HepG2 (cell line): ENCODE measurements at regions not wholly inside any gene's neighbourhood (a gene's known extent, or its start where the extent isn't known, plus 50 kb on each side); places are given as distances from the start of the nearest gene placed in this dataset.

ENCODE experiments used
- CREM ChIP-seq, 2 experiments: sonication (generic) in 1 of 2; formaldehyde crosslinking in 1 of 2; IDR thresholded peaks; 2 replicates each; pipeline versions ENCODE4 v1.4.0 to v1.6.1; 2016 to 2020; ENCODE audit warnings: antibody characterized with exemption in 1 of 2, mild to moderate bottlenecking in 1 of 2, missing genetic modification reagents in 1 of 2
- ELF3 ChIP-seq: IDR thresholded peaks from 2 replicates; pipeline ENCODE4 v1.6.1; 2016; ENCODE audit warnings: missing genetic modification reagents, missing compliant biosample characterization
- ETV5 ChIP-seq: IDR thresholded peaks from 2 replicates; pipeline ENCODE4 v1.6.1; 2018; ENCODE audit warnings: missing biosample characterization, missing genetic modification reagents, inconsistent platforms, borderline replicate concordance
- FOXA1 ChIP-seq, 2 experiments: fragments of 450-650 bp in 1 of 2; sonication (generic) in 1 of 2; formaldehyde crosslinking in 1 of 2; IDR thresholded peaks; 2 replicates each; pipeline versions ENCODE4 v1.4.0 to v1.6.1; 2016 to 2020; ENCODE audit warnings: missing genetic modification reagents in 1 of 2
- FOXA3 ChIP-seq: IDR thresholded peaks from 2 replicates; pipeline ENCODE4 v1.6.1; 2016; ENCODE audit warnings: missing genetic modification reagents, missing compliant biosample characterization
- GATAD2A ChIP-seq: IDR thresholded peaks from 2 replicates; pipeline ENCODE4 v1.6.1; 2016
- HNF4G ChIP-seq, 2 experiments: sonication (generic) in 1 of 2; formaldehyde crosslinking in 1 of 2; IDR thresholded peaks; 2 replicates each; pipeline versions ENCODE4 v1.4.0 to v1.6.1; 2011 to 2020; ENCODE audit warnings: borderline replicate concordance in 2 of 2, low read depth in 2 of 2, mild to moderate bottlenecking in 2 of 2, low read length in 1 of 2, missing genetic modification reagents in 1 of 2, moderate library complexity in 1 of 2
- KAT7 ChIP-seq: IDR thresholded peaks from 2 replicates; pipeline ENCODE4 v1.6.1; 2018; ENCODE audit warnings: borderline replicate concordance, missing compliant biosample characterization
- KLF13 ChIP-seq: sonication (generic); formaldehyde crosslinking; IDR thresholded peaks from 2 replicates; pipeline ENCODE4 v1.4.0; 2020; ENCODE audit warnings: mild to moderate bottlenecking, missing genetic modification reagents
- ONECUT2 ChIP-seq: sonication (generic); formaldehyde crosslinking; IDR thresholded peaks from 2 replicates; pipeline ENCODE4 v1.4.0; 2020; ENCODE audit warnings: missing genetic modification reagents
- RAD21 ChIP-seq: fragments of 450-650 bp; formaldehyde crosslinking; IDR thresholded peaks from 2 replicates; pipeline ENCODE4 v1.5.0; 2020; ENCODE audit warnings: mild to moderate bottlenecking
- RXRB ChIP-seq: IDR thresholded peaks from 2 replicates; pipeline ENCODE4 v1.6.1; 2016; ENCODE audit warnings: borderline replicate concordance, missing genetic modification reagents, missing compliant biosample characterization
- SMAD1 ChIP-seq: sonication (generic); formaldehyde crosslinking; IDR thresholded peaks from 2 replicates; pipeline ENCODE4 v1.4.0; 2020; ENCODE audit warnings: missing genetic modification reagents, low read depth, mild to moderate bottlenecking, borderline replicate concordance
- SMC3 ChIP-seq: IDR thresholded peaks from 2 replicates; pipeline ENCODE4 v1.6.1; 2011; ENCODE audit warnings: low read length, improper control_type of control experiment
- ZNF337 ChIP-seq: sonication (generic); formaldehyde crosslinking; IDR thresholded peaks from 2 replicates; pipeline ENCODE4 v1.5.1; 2020; ENCODE audit warnings: missing genetic modification reagents, low read depth, mild to moderate bottlenecking, borderline replicate concordance
- TF ChIP-seq, protein P1 (sequence below): sonication (generic); formaldehyde crosslinking; IDR thresholded peaks from 2 replicates; pipeline ENCODE4 v1.4.0; 2020; ENCODE audit warnings: low read depth, mild to moderate bottlenecking, missing genetic modification reagents
- TF ChIP-seq, protein P2 (sequence below): IDR thresholded peaks from 2 replicates; pipeline ENCODE4 v1.6.1; 2018; ENCODE audit warnings: missing genetic modification reagents, mild to moderate bottlenecking, missing compliant biosample characterization
- TF ChIP-seq, protein P3 (sequence below): sonication (generic); formaldehyde crosslinking; IDR thresholded peaks from 2 replicates; pipeline ENCODE4 v1.4.0; 2020; ENCODE audit warnings: missing genetic modification reagents, mild to moderate bottlenecking, borderline replicate concordance
- TF ChIP-seq, protein P4 (sequence below): fragments of 450-650 bp; IDR thresholded peaks from 2 replicates; pipeline ENCODE4 v1.6.1; 2016
- TF ChIP-seq, protein P5 (sequence below): sonication (generic); formaldehyde crosslinking; IDR thresholded peaks from 2 replicates; pipeline ENCODE4 v1.4.0; 2020; ENCODE audit warnings: missing genetic modification reagents

DNA sequence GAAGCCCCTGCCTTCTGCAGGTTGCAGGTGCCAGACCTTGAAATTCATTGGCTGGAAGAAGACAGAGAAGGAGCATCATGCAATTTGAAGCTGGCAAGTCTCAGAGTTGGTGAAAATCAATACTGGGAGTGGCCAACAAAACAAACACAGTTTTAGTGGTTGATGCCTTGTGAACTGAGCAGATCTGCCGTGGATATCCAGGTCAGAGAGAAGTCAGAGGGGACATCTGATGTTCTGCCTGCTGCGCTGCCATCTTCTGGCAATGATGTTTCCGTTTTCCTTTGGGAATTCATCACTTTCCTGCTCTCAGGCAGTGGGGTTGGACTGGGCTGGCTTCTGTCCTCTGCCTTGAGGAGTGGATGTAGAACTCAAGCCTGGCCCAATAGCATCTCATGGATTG, 132.0 kb downstream of the RPS24 start (continued):
- TF ChIP-seq, protein P1, sequence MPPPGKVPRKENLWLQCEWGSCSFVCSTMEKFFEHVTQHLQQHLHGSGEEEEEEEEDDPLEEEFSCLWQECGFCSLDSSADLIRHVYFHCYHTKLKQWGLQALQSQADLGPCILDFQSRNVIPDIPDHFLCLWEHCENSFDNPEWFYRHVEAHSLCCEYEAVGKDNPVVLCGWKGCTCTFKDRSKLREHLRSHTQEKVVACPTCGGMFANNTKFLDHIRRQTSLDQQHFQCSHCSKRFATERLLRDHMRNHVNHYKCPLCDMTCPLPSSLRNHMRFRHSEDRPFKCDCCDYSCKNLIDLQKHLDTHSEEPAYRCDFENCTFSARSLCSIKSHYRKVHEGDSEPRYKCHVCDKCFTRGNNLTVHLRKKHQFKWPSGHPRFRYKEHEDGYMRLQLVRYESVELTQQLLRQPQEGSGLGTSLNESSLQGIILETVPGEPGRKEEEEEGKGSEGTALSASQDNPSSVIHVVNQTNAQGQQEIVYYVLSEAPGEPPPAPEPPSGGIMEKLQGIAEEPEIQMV (CRISPR knock-in tag), result no peak
- TF ChIP-seq, protein P2, sequence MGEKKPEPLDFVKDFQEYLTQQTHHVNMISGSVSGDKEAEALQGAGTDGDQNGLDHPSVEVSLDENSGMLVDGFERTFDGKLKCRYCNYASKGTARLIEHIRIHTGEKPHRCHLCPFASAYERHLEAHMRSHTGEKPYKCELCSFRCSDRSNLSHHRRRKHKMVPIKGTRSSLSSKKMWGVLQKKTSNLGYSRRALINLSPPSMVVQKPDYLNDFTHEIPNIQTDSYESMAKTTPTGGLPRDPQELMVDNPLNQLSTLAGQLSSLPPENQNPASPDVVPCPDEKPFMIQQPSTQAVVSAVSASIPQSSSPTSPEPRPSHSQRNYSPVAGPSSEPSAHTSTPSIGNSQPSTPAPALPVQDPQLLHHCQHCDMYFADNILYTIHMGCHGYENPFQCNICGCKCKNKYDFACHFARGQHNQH (CRISPR knock-in tag), result no peak
- no peak for TF ChIP-seq ZNF337 (CRISPR knock-in tag)
- no peak for TF ChIP-seq CREM (IDR thresholded peaks at IDR 0.05)
- TF ChIP-seq CREM (CRISPR knock-in tag; IDR thresholded peaks at IDR 0.05), result no peak
- 0 out of 2 replicates have a peak, but pooled peaks have one; percentile 17 for TF ChIP-seq RXRB (CRISPR knock-in tag)
- 0 out of 2 replicates have a peak, but pooled peaks have one; percentile 30 for TF ChIP-seq ELF3 (CRISPR knock-in tag)
- TF ChIP-seq, protein P3, sequence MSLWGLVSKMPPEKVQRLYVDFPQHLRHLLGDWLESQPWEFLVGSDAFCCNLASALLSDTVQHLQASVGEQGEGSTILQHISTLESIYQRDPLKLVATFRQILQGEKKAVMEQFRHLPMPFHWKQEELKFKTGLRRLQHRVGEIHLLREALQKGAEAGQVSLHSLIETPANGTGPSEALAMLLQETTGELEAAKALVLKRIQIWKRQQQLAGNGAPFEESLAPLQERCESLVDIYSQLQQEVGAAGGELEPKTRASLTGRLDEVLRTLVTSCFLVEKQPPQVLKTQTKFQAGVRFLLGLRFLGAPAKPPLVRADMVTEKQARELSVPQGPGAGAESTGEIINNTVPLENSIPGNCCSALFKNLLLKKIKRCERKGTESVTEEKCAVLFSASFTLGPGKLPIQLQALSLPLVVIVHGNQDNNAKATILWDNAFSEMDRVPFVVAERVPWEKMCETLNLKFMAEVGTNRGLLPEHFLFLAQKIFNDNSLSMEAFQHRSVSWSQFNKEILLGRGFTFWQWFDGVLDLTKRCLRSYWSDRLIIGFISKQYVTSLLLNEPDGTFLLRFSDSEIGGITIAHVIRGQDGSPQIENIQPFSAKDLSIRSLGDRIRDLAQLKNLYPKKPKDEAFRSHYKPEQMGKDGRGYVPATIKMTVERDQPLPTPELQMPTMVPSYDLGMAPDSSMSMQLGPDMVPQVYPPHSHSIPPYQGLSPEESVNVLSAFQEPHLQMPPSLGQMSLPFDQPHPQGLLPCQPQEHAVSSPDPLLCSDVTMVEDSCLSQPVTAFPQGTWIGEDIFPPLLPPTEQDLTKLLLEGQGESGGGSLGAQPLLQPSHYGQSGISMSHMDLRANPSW (CRISPR knock-in tag), result no peak
- TF ChIP-seq, protein P4, sequence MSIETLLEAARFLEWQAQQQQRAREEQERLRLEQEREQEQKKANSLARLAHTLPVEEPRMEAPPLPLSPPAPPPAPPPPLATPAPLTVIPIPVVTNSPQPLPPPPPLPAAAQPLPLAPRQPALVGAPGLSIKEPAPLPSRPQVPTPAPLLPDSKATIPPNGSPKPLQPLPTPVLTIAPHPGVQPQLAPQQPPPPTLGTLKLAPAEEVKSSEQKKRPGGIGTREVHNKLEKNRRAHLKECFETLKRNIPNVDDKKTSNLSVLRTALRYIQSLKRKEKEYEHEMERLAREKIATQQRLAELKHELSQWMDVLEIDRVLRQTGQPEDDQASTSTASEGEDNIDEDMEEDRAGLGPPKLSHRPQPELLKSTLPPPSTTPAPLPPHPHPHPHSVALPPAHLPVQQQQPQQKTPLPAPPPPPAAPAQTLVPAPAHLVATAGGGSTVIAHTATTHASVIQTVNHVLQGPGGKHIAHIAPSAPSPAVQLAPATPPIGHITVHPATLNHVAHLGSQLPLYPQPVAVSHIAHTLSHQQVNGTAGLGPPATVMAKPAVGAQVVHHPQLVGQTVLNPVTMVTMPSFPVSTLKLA, result no peak
- peak; percentile 23; the same call in 1 of the 2 replicates for TF ChIP-seq FOXA3 (CRISPR knock-in tag)
- no peak for TF ChIP-seq FOXA1 (IDR thresholded peaks at IDR 0.05)
- peak; percentile 11; the same call in 1 of the 2 replicates for TF ChIP-seq FOXA1 (CRISPR knock-in tag; IDR thresholded peaks at IDR 0.05)
- TF ChIP-seq GATAD2A (CRISPR knock-in tag), result 0 out of 2 replicates have a peak, but pooled peaks have one; percentile 16
- peak; percentile 94 for TF ChIP-seq ONECUT2
- TF ChIP-seq RAD21 (CRISPR knock-in tag), result peak; percentile 51
- TF ChIP-seq ETV5, result peak; percentile 11; the same call in 1 of the 2 replicates
- TF ChIP-seq KLF13, result no peak
- no peak for TF ChIP-seq SMAD1 (CRISPR knock-in tag)
- TF ChIP-seq, protein P5, sequence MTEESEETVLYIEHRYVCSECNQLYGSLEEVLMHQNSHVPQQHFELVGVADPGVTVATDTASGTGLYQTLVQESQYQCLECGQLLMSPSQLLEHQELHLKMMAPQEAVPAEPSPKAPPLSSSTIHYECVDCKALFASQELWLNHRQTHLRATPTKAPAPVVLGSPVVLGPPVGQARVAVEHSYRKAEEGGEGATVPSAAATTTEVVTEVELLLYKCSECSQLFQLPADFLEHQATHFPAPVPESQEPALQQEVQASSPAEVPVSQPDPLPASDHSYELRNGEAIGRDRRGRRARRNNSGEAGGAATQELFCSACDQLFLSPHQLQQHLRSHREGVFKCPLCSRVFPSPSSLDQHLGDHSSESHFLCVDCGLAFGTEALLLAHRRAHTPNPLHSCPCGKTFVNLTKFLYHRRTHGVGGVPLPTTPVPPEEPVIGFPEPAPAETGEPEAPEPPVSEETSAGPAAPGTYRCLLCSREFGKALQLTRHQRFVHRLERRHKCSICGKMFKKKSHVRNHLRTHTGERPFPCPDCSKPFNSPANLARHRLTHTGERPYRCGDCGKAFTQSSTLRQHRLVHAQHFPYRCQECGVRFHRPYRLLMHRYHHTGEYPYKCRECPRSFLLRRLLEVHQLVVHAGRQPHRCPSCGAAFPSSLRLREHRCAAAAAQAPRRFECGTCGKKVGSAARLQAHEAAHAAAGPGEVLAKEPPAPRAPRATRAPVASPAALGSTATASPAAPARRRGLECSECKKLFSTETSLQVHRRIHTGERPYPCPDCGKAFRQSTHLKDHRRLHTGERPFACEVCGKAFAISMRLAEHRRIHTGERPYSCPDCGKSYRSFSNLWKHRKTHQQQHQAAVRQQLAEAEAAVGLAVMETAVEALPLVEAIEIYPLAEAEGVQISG (CRISPR knock-in tag), result peak; percentile 26; the same call in 1 of the 2 replicates
- TF ChIP-seq HNF4G (IDR thresholded peaks at IDR 0.05; ENCODE audit: borderline replicate concordance, low read depth, low read length), result no peak
- no peak for TF ChIP-seq HNF4G (CRISPR knock-in tag; IDR thresholded peaks at IDR 0.05; ENCODE audit: borderline replicate concordance, low read depth)
- peak; percentile 68; the same call in 1 of the 2 replicates for TF ChIP-seq SMC3
- TF ChIP-seq KAT7 (CRISPR knock-in tag), result no peak
